Astrocyte (in vitro differentiated cells and primary cell): ENCODE measurements at regions not wholly inside any gene's neighbourhood (a gene's known extent, or its start where the extent isn't known, plus 50 kb on each side); places are given as distances from the start of the nearest gene placed in this dataset.

Experiments used
- DNase-seq: peaks from one replicate; pipeline ENCODE4 v3.0.0-alpha.2; 2010; ENCODE audit warnings: low read depth
- FAIRE-seq: peaks from 2 replicates; lab custom pipeline; 2011; peaks lifted over from hg19 to GRCh38; lab: Jason Lieb, UNC
- H2AFZ ChIP-seq: 2 replicates; pipeline ENCODE4 v1.6.0; 2012; ENCODE audit warnings: low read depth, low read length, inconsistent platforms
- H3K27ac ChIP-seq: 2 replicates; pipeline ENCODE4 v1.5.1; 2011; ENCODE audit warnings: low read depth, low read length, inconsistent platforms
- H3K27me3 ChIP-seq: 2 replicates; pipeline ENCODE4 v1.6.0; 2011; ENCODE audit warnings: low read length, inconsistent platforms; ENCODE audit not compliant: insufficient read depth
- H3K36me3 ChIP-seq: 2 replicates; pipeline ENCODE4 v1.5.1; 2011; ENCODE audit warnings: low read length, inconsistent platforms; ENCODE audit not compliant: insufficient read depth
- H3K4me1 ChIP-seq: 2 replicates; pipeline ENCODE4 v1.5.1; 2011; ENCODE audit warnings: low read length, inconsistent platforms; ENCODE audit not compliant: insufficient read depth
- H3K4me2 ChIP-seq: 2 replicates; pipeline ENCODE4 v1.6.0; 2012; ENCODE audit warnings: low read length, inconsistent platforms
- H3K4me3 ChIP-seq: 2 replicates; pipeline ENCODE4 v1.5.1; 2011; ENCODE audit warnings: low read depth, mild to moderate bottlenecking, low read length, inconsistent platforms; ENCODE audit not compliant: insufficient read depth
- H3K79me2 ChIP-seq: 2 replicates; pipeline ENCODE4 v1.6.0; 2012; ENCODE audit warnings: mild to moderate bottlenecking, low read length, inconsistent platforms; ENCODE audit not compliant: insufficient read depth
- H3K9ac ChIP-seq: 2 replicates; pipeline ENCODE4 v1.6.0; 2012; ENCODE audit warnings: mild to moderate bottlenecking, low read length, inconsistent platforms
- H3K9me3 ChIP-seq: 2 replicates; pipeline ENCODE4 v1.5.1; 2012; ENCODE audit warnings: low read depth, mild to moderate bottlenecking, low read length, inconsistent platforms; ENCODE audit not compliant: insufficient read depth
- H4K20me1 ChIP-seq: 2 replicates; pipeline ENCODE4 v1.6.0; 2012; ENCODE audit warnings: low read length, inconsistent platforms; ENCODE audit not compliant: insufficient read depth
- H3K27ac Mint-ChIP-seq: one replicate; pipeline ENCODE4 v1.8.0; 2021; ENCODE audit warnings: mild to moderate bottlenecking, mixed read lengths; ENCODE audit not compliant: unreplicated experiment
- H3K27me3 Mint-ChIP-seq: one replicate; pipeline ENCODE4 v1.8.0; 2021; ENCODE audit warnings: low read depth, mixed read lengths; ENCODE audit not compliant: unreplicated experiment
- H3K36me3 Mint-ChIP-seq: one replicate; pipeline ENCODE4 v1.8.0; 2021; ENCODE audit warnings: low read depth, mixed read lengths; ENCODE audit not compliant: unreplicated experiment
- H3K4me1 Mint-ChIP-seq: one replicate; pipeline ENCODE4 v1.8.0; 2021; ENCODE audit warnings: low read depth, mixed read lengths; ENCODE audit not compliant: unreplicated experiment
- H3K4me3 Mint-ChIP-seq: one replicate; pipeline ENCODE4 v1.8.0; 2021; ENCODE audit warnings: mild to moderate bottlenecking, moderate library complexity, mixed read lengths; ENCODE audit not compliant: unreplicated experiment
- H3K9me3 Mint-ChIP-seq: one replicate; pipeline ENCODE4 v1.8.0; 2021; ENCODE audit warnings: mild to moderate bottlenecking, mixed read lengths; ENCODE audit not compliant: unreplicated experiment
- CTCF ChIP-seq: IDR thresholded peaks from 2 replicates; pipeline ENCODE4 v1.5.1; 2011; ENCODE audit warnings: low read depth, mild to moderate bottlenecking, inconsistent platforms, low read length, moderate library complexity; ENCODE audit not compliant: insufficient read depth
- EZH2 ChIP-seq: IDR thresholded peaks from 2 replicates; pipeline ENCODE4 v1.6.1; 2012; ENCODE audit warnings: mild to moderate bottlenecking, low read length, inconsistent platforms; ENCODE audit not compliant: insufficient read depth

GRCh38 chr5:101785090-101785489 lies 511.0 kb downstream of the SLCO4C1 start:
- Histone ChIP-seq H3K79me2 (no peaks in the 10 kb centered on the region), H3K4me3 (no peak overlapping the region), H3K4me1 (no peaks in the 10 kb centered on the region), H2AFZ (no peak overlapping the region), H3K36me3 (no peaks in the 10 kb centered on the region), H3K4me2 (no peak overlapping the region), H3K27me3 (no peaks in the 10 kb centered on the region), H3K27ac (no peak overlapping the region), H3K9me3 (no peaks in the 10 kb centered on the region), H3K9ac (no peak overlapping the region), H4K20me1 (no peaks in the 10 kb centered on the region)
- Mint-ChIP-seq H3K36me3 (no peaks in the 10 kb centered on the region), H3K4me1 (no peaks in the 10 kb centered on the region), H3K9me3 (no peaks in the 10 kb centered on the region), H3K27ac (no peak overlapping the region), H3K4me3 (no peak overlapping the region), H3K27me3 (peaks cover 2% of the 10 kb centered on the region)
- TF ChIP-seq EZH2 (no peak), CTCF (no peak)
- no peak for DNase-seq
- no peak for FAIRE-seq

GRCh38 chr5:101783241-101784013 lies 512.7 kb downstream of the SLCO4C1 start:
- no peaks in the 10 kb centered on the region for H3K36me3 ChIP-seq
- H4K20me1 ChIP-seq: no peaks in the 10 kb centered on the region
- peak overlapping the region; percentile 73 for H2AFZ ChIP-seq
- no peaks in the 10 kb centered on the region for H3K4me1 ChIP-seq
- peaks cover 2% of the 10 kb centered on the region for H3K27me3 Mint-ChIP-seq
- TF ChIP-seq CTCF (no peak), EZH2 (no peak)
- no peaks in the 10 kb centered on the region for H3K9me3 ChIP-seq
- H3K4me2 ChIP-seq: peak overlapping the region; percentile 80
- no peaks in the 10 kb centered on the region for H3K4me1 Mint-ChIP-seq
- peak overlapping the region; percentile 50 for H3K4me3 ChIP-seq
- no peak overlapping the region for H3K27ac ChIP-seq
- no peaks in the 10 kb centered on the region for H3K27me3 ChIP-seq
- DNase-seq (no peak), FAIRE-seq (no peak)
- no peaks in the 10 kb centered on the region for H3K9me3 Mint-ChIP-seq
- peak overlapping the region; percentile 11 for H3K9ac ChIP-seq
- H3K27ac Mint-ChIP-seq: no peak overlapping the region
- H3K79me2 ChIP-seq: no peaks in the 10 kb centered on the region
- no peaks in the 10 kb centered on the region for H3K36me3 Mint-ChIP-seq
- no peak overlapping the region for H3K4me3 Mint-ChIP-seq
